OCI-M2 (cell line): ENCODE measurements at regions not wholly inside any gene's neighbourhood (a gene's known extent, or its start where the extent isn't known, plus 50 kb on each side); places are given as distances from the start of the nearest gene placed in this dataset.
"Not testable (repeated sequence)": the region's sequence is repeated elsewhere in the genome, so short reads cannot be mapped to it uniquely, and the experiment has no call there.

Experiments used
- DNase-seq: peaks from one replicate; lab custom pipeline; 2025; ENCODE audit not compliant: unreplicated experiment; lab: John Stamatoyannopoulos, UW

DNA sequence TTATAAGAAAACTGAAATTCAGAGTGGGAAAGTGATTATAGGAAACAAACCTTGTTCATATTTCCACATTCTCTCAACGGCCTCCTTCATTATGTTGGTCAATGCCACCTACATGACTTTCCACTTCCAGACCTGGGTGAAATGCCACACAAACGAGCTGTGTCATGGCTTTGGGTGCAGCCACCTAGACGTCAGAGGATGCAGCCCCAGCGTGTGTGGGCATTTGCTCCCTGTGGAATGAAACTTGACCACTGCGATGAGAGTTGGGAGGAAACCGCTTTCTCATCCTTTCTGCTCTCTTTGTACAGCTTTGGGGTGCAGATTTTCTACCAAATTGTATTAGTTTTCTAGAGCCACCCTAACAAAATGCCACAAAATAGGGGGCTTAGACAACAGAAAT lies 291.0 kb downstream of the CYRIA start:
- DNase-seq: no peak

DNA sequence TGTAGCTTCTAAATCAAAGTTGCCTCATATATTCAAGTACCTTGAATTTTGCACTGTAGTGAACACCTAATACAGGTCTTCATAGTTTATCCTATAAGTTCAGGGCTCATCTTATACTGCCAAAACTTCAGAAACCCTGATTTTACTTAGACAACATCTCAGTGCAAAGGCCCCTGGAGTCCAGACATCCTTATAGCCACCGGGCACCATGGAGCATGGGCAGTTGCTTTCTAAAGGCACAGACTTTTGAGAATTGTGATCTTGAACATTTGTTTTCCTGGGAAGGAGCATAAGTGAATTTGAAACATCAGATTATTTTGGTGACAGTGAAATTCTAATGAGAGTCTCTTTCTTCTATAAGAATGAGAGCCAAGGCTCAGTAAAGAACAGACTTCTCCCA lies 292.3 kb downstream of the CYRIA start:
- no peak for DNase-seq

GRCh38 chr2:16371751-16372150 lies 293.9 kb downstream of the CYRIA start:
- DNase-seq: no peak

DNA sequence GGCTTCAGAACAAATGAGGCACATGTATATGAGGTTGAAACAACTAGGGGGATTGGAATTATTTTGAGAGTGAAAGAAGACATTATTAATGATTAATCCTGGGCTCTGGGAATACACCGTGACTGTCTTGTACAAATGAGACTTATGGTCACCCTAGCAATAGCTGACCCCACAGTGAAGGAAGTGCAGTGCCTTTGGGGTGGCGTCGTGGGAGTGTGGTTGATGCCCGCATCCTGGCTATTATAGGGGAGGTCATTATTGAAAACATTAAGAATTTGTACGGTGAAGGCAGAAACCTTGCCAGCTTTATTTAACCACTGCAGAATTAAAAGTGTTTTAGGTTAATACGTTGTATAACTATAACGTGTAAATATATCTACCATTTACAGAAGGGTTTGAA lies 296.7 kb downstream of the CYRIA start:
- DNase-seq: no peak

GRCh38 chr2:16368328-16368727 lies 297.3 kb downstream of the CYRIA start:
- DNase-seq: no peak

- no peak for DNase-seq
Observed at GRCh38 chr2:16365366-16365765, 300.3 kb downstream of the CYRIA start.

DNA sequence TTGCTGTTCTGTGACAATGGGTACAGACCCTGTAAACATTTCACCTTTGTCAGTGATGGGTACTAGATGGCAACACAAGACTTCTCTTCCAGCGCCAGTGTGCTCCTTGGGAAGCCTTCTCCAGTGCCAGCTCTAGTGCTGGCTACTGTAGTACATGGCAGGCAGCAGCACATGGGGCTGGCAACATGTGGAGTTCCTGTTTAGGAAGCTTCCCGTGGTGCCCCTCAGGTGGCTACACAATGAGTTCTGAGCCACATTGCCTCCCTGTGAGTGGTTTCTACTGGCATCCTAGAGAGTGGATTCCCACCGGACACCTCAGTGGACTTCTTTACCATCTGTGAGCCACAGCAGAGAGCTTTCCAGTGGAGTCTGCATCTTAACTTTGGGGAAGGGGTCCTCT lies 302.1 kb downstream of the CYRIA start:
- no peak for DNase-seq

DNA sequence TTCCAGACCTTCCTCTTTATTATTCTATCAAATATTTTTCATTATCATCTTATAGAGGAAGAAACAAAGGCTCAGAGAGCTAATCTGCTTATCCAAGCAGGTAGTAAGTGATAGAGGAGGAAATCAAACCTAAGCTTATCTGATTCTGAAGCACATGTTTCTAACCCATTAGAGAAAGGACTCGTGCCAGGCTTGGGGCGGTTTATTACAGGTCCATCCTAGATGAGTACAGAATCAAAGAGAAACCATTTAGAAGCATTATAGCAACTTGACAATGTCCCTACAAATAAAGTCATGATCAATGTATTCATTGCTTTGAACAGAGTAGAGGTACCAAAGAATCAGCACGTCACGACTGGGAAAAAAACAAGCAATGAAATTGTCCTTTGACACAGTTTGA lies 303.0 kb downstream of the CYRIA start:
- no peak for DNase-seq

GRCh38 chr2:16361261-16361995 lies 304.2 kb downstream of the CYRIA start:
- DNase-seq: no peak

- DNase-seq: no peak
Observed at GRCh38 chr2:16359961-16360360, 305.7 kb downstream of the CYRIA start.

GRCh38 chr2:16357188-16357587 lies 308.4 kb downstream of the CYRIA start:
- no peak for DNase-seq

GRCh38 chr2:16351541-16351940 lies 314.1 kb downstream of the CYRIA start:
- no peak for DNase-seq

DNA sequence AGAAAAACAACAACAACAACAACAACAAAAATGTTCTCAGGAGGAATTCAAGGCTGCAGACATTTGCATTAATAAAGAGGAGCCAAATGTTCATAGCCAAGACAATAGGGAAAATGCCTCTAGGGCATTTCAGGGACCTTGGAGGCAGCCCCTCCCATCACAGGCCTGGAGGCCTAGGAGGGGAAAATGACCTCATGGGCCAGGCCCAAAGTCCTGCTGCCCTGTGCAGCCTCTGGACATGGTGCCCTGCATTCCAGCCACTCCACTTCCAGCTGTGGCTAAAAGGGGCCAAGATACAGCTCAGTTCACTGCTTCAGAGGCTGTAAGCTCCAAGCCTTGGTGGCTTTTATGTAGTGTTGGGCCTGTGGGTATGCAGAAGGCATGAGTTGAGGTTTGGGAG lies 314.5 kb downstream of the CYRIA start:
- DNase-seq: no peak

DNA sequence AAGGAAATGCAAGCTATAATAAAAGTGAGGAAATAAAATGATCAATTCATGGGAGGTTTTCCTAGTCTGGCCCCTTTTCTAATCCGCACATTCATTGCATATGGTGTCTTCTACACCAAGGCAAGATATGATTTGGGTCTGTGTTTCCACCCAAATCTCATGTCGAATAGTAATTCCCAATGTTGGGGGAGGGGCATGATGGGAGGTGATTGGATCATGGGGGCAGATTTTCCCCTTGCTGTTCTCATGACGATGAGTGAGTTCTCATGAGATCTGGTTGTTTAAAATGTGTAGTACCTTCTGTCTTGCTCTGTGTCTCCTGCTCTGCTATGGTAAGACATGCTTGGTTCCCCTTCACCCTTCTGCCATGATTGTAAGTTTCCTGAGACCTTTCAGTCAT lies 315.4 kb downstream of the CYRIA start:
- no peak for DNase-seq

DNA sequence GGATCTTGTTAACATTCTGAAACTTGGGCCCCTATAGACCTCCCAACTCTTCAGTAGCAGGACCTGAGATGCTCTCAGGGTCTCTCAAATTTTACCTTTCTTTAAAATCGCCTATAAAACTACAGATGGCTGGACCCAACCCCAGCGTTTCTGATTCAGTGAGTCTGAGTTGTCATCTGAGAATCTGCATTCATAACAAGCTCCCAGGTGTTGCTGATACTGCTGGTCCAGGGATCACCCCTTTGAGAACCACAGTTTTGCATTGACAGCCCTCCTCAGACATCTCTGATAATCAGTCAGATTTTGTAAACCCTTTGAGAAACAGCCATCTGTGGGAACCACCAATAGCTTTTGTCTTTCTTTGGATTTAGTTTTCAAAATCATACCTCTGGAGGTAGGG lies 315.8 kb downstream of the CYRIA start:
- DNase-seq: no peak

DNA sequence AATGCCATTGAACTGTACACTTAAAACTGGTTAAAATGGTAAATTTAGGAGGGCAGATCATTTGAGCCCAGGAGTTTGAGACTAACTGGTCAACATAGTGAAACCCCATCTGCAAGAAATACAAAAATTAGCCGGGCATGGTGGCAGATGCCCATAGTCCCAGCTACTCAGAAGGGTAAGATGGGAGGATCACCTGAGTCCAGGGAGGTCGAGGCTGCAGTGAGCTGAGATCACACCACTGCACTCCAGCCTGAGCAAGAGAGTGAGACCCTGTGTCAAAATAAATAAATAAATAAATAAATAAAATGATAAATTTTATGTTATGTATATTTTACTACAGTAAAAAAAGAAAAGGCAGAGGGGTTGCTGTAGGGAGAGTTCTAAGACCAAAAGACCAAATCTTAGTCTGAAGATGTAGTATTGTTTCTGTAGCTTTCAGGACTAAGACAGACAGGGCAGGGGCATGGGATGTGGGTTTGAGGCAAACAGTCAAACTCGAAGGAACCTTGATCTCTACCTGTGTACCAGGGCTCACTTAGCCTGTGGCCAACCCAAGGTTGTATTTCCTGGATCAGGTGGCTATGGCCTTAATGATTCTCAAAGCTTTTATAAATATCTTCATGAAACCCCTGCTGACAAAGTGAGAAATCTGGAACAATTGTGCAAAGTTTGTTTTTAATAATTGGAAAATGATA lies 316.7 kb downstream of the CYRIA start:
- DNase-seq: no peak

- no peak for DNase-seq
Observed at GRCh38 chr2:16346671-16347070, 319.0 kb downstream of the CYRIA start.

DNA sequence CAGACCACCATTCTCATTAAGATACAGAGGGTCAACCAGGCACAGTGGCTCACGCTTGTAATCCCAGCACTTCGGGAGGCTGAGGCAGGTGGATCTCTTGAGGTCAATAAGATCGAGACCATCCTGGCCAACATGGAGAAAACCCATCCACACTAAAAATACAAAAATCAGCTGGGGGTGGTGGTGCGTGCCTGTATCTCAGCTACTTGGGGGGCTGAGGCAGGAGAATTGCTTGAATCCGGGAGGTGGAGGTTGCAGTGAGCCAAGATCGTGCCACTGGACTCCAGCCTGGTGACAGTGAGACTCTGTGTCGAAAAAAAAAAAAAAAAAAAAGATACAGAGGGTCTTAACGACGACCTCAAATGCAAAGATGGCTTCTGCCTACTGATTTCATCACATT lies 320.4 kb downstream of the CYRIA start:
- not testable (repeated sequence) for DNase-seq

DNA sequence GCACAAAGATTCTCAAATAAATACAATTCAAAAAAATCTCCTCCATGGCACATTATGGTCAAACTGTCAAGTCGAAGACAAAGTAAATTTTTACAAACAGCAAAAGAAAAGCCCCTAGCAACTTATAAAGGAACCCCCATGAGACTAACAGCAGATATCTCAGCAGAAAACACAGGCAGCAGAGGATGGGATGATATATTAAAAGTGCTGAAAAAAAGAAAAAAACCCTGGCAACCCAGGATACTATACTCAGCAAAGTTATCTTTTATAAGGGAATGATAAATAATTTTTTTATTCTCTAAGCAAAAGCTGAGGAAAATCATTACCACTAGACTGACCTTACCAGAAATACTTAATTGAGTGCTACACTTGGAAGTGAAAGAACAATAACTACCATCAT lies 326.4 kb downstream of the CYRIA start:
- DNase-seq: no peak

GRCh38 chr2:16338026-16338425 lies 327.6 kb downstream of the CYRIA start:
- no peak for DNase-seq

- DNase-seq: no peak
Observed at GRCh38 chr2:16336916-16337315, 328.7 kb downstream of the CYRIA start.

- DNase-seq: no peak
Observed at GRCh38 chr2:16336491-16336890, 329.1 kb downstream of the CYRIA start.

GRCh38 chr2:16335947-16336346 lies 329.7 kb downstream of the CYRIA start:
- DNase-seq: no peak
